ENCODE measurements at regions not wholly inside any gene's neighbourhood (a gene's known extent, or its start where the extent isn't known, plus 50 kb on each side); places are given as distances from the start of the nearest gene placed in this dataset.

DNA sequence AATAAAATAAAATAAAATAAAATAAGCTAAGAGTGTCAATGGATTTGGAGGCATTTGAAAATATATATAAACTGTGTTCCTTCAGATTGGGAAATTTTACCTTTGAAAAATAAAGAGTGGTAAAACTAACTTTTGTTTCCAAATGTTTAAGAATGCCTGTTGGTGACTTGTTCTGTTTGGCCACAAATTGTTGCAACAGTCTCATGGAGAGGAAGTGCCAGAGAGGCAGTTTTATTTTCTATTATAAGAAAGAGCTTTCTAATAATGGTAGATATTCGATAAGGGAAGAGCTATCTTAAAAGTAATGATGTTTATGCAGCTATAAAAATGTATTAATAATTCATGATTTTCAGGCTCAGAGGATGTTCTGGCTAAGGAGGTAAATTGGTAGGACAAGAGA is 68.8 kb upstream of the MDGA2 start:
- TF ChIP-seq CTCF (IDR thresholded peaks at IDR 0.05) (no peak), POLR2A (IDR thresholded peaks at IDR 0.05) (no peak)
